ENCODE measurements at regions not wholly inside any gene's neighbourhood (a gene's known extent, or its start where the extent isn't known, plus 50 kb on each side); places are given as distances from the start of the nearest gene placed in this dataset.

DNA sequence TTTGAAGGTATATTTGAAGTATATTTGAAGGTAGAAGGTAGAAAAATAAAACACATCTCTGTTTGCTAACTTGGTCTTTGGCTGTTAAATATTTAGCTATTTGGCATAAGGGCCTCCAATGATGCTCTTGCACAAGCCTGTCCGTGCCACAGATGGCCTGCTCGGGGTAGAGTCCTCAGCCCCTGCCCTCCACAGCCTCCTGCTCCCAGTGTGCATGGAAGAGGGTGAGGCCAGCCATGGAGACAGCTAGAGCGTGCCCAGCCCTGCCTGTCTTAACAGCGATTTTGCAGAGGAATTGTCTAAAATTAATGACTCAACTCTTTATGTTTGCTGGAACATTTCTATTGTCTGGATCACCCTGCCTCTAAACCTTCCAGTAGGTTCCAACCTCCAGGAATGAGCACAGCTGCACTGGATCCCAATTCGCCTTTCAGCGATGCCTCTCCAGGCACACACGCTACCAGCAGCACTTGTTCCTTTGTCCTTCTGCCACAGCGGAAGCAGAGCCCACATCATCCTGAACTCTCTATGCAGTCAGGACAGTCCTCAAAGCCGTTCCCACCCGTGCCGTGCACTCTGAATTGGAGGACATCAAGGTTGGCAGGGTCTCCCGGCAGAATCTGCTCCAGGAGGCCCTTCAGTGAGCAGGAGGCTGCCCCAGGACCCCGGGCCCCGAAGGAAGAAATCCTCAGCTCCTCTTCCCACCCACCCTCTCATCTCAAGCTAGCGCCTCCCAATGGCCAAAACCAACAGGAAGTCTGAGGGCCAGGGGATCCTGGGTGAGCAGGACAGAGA, 254.0 kb upstream of the IRX1 start:
- Histone ChIP-seq H3K27me3 (ENCODE audit: insufficient read depth, low read length, poor library complexity, severe bottlenecking) (no peaks in the 10 kb centered on the region), H2AFZ (ENCODE audit: low read length) (no peak overlapping the region), H3K9ac (ENCODE audit: low read depth, low read length, poor library complexity, severe bottlenecking) (no peak overlapping the region), H3K36me3 (ENCODE audit: insufficient read depth, low read length) (no peaks in the 10 kb centered on the region), H3F3A (ENCODE audit: low read depth) (no peaks in the 10 kb centered on the region), H3K4me1 (ENCODE audit: insufficient read depth, low read length, poor library complexity, severe bottlenecking) (no peaks in the 10 kb centered on the region), H3K79me2 (ENCODE audit: insufficient read depth, low read length) (no peaks in the 10 kb centered on the region), H4K20me1 (ENCODE audit: insufficient read depth, low read length, poor library complexity, severe bottlenecking) (no peaks in the 10 kb centered on the region), H3K9me2 (replicated peaks; ENCODE audit: low read depth, low read length) (no peaks in the 10 kb centered on the region), H3K4me2 (ENCODE audit: low read depth, low read length, poor library complexity, severe bottlenecking) (no peak overlapping the region), H3K9me3 (ENCODE audit: insufficient read depth, low read depth, low read length) (peaks cover 4% of the 10 kb centered on the region; the same call in 1 of the 2 replicates), H3K4me3 (ENCODE audit: low read length, poor library complexity, severe bottlenecking) (no peak overlapping the region)
- TF ChIP-seq EZH2phosphoT487 (IDR thresholded peaks at IDR 0.05; ENCODE audit: borderline replicate concordance): no peak
- no peak for TF ChIP-seq CTCF (conservative IDR thresholded peaks at IDR 0.05; ENCODE audit: low read length)

DNA sequence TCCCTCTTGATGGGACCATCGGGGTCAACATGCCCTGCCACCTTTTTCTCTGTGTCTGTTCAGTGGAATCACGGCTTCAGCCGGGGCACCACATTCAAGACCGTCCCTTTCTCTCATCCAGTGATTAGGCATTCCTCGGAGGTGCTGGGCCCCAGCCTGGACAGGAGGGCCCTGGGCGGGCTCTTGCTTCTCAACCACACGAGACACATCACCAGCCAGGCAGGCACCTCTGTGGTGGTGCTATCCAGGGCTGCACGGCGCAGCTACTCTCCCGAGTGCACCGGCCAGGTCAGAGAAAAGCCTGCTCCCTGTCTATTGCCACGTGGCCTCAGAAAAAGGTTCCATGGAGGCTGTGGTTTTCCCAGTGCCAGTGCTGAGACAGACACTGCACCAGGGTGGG, 255.2 kb upstream of the IRX1 start:
- H3K79me2 ChIP-seq (ENCODE audit: insufficient read depth, low read length): no peaks in the 10 kb centered on the region
- H4K20me1 ChIP-seq (ENCODE audit: insufficient read depth, low read length, poor library complexity, severe bottlenecking): no peaks in the 10 kb centered on the region
- H3K27me3 ChIP-seq (ENCODE audit: insufficient read depth, low read length, poor library complexity, severe bottlenecking): no peaks in the 10 kb centered on the region
- no peak overlapping the region for H3K4me2 ChIP-seq (ENCODE audit: low read depth, low read length, poor library complexity, severe bottlenecking)
- no peaks in the 10 kb centered on the region for H3K9me2 ChIP-seq (replicated peaks; ENCODE audit: low read depth, low read length)
- no peaks in the 10 kb centered on the region for H3K36me3 ChIP-seq (ENCODE audit: insufficient read depth, low read length)
- H3F3A ChIP-seq (ENCODE audit: low read depth): no peaks in the 10 kb centered on the region
- no peak overlapping the region for H3K9ac ChIP-seq (ENCODE audit: low read depth, low read length, poor library complexity, severe bottlenecking)
- no peak overlapping the region for H3K4me3 ChIP-seq (ENCODE audit: low read length, poor library complexity, severe bottlenecking)
- H2AFZ ChIP-seq (ENCODE audit: low read length): no peak overlapping the region
- TF ChIP-seq CTCF (conservative IDR thresholded peaks at IDR 0.05; ENCODE audit: low read length) (no peak), EZH2phosphoT487 (IDR thresholded peaks at IDR 0.05; ENCODE audit: borderline replicate concordance) (no peak)
- no peaks in the 10 kb centered on the region for H3K4me1 ChIP-seq (ENCODE audit: insufficient read depth, low read length, poor library complexity, severe bottlenecking)
- peaks cover 4% of the 10 kb centered on the region; the same call in 1 of the 2 replicates for H3K9me3 ChIP-seq (ENCODE audit: insufficient read depth, low read depth, low read length)

DNA sequence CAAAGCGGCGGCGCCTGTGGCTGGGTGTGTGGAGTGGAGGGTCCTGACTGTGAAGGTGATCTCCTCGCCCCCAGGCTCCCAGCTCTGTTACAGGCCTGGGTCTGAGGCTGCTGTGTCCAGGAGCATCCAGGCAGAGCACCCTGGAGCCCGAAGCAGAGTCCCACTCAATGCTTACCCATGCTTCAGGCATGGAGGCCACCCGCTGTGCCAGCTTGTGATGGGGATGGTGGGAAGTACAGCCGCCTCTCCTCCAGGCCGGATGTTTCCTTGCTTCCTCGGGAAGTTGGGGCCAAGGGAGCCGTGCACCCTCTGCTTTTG, 255.9 kb upstream of the IRX1 start:
- Histone ChIP-seq H2AFZ (ENCODE audit: low read length) (no peak overlapping the region), H3K9ac (ENCODE audit: low read depth, low read length, poor library complexity, severe bottlenecking) (no peak overlapping the region), H3K9me2 (replicated peaks; ENCODE audit: low read depth, low read length) (no peaks in the 10 kb centered on the region), H3F3A (ENCODE audit: low read depth) (no peaks in the 10 kb centered on the region), H3K4me2 (ENCODE audit: low read depth, low read length, poor library complexity, severe bottlenecking) (no peak overlapping the region), H3K27me3 (ENCODE audit: insufficient read depth, low read length, poor library complexity, severe bottlenecking) (no peaks in the 10 kb centered on the region), H4K20me1 (ENCODE audit: insufficient read depth, low read length, poor library complexity, severe bottlenecking) (no peaks in the 10 kb centered on the region), H3K79me2 (ENCODE audit: insufficient read depth, low read length) (no peaks in the 10 kb centered on the region), H3K4me1 (ENCODE audit: insufficient read depth, low read length, poor library complexity, severe bottlenecking) (no peaks in the 10 kb centered on the region), H3K9me3 (ENCODE audit: insufficient read depth, low read depth, low read length) (peaks cover 4% of the 10 kb centered on the region; the same call in 1 of the 2 replicates), H3K4me3 (ENCODE audit: low read length, poor library complexity, severe bottlenecking) (no peak overlapping the region), H3K36me3 (ENCODE audit: insufficient read depth, low read length) (no peaks in the 10 kb centered on the region)
- TF ChIP-seq CTCF (conservative IDR thresholded peaks at IDR 0.05; ENCODE audit: low read length) (no peak), EZH2phosphoT487 (IDR thresholded peaks at IDR 0.05; ENCODE audit: borderline replicate concordance) (no peak)

Measured in Loucy (cell line).